ENCODE measurements at regions not wholly inside any gene's neighbourhood (a gene's known extent, or its start where the extent isn't known, plus 50 kb on each side); places are given as distances from the start of the nearest gene placed in this dataset.

DNA sequence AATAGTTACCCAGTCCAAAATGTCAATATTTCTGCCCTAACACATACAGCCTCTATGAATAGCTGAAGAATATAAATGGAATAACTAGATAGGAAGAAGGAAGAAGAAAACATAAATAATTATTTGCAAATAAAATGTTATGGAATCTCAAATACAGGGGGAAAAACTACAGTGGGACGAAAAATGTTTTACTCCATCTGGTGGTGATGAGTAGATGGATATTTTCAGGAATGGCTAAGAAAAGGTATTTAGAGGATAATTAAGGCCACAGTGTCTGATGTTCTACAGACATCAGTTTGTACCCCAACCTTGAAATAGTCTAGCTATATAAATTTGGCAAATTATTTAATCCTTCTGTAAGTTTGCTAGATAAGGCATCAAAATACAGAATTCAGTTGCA lies 178.1 kb upstream of the FSHR start:
- Mint-ChIP-seq H3K4me3 (no peak overlapping the region), H3K9me3 (no peaks in the 10 kb centered on the region), H3K27me3 (ENCODE audit: low read depth in 3 of 3) (no peaks in the 10 kb centered on the region), H3K36me3 (no peaks in the 10 kb centered on the region), H3K4me1 (no peaks in the 10 kb centered on the region), H3K27ac (no peak overlapping the region)
- no peak for DNase-seq
- intact Hi-C loops (cut with micrococcal nuclease) = no loop called here
- no peak overlapping the region for H3K9ac ChIP-seq (ENCODE audit: insufficient read depth, low read length, poor library complexity, severe bottlenecking)
- H4K20me1 ChIP-seq (ENCODE audit: insufficient read depth, low read length) = no peaks in the 10 kb centered on the region
- H3K27ac ChIP-seq (ENCODE audit: low read depth in 1 of 2, low read length in 2 of 2) = no peak overlapping the region
- H3K9me3 ChIP-seq (replicated peaks in 1 of 2; ENCODE audit: control insufficient read depth in 1 of 2, insufficient read depth in 1 of 2, low read length in 2 of 2) = no peaks in the 10 kb centered on the region
- H3K79me2 ChIP-seq (ENCODE audit: insufficient read depth, low read length) = no peaks in the 10 kb centered on the region
- H2AFZ ChIP-seq (ENCODE audit: insufficient read depth, low read depth, low read length, poor library complexity, severe bottlenecking) = no peak overlapping the region
- H3K4me1 ChIP-seq (ENCODE audit: control insufficient read depth in 1 of 2, insufficient read depth in 2 of 2, low read length in 2 of 2) = no peaks in the 10 kb centered on the region
- TF ChIP-seq, protein P1, sequence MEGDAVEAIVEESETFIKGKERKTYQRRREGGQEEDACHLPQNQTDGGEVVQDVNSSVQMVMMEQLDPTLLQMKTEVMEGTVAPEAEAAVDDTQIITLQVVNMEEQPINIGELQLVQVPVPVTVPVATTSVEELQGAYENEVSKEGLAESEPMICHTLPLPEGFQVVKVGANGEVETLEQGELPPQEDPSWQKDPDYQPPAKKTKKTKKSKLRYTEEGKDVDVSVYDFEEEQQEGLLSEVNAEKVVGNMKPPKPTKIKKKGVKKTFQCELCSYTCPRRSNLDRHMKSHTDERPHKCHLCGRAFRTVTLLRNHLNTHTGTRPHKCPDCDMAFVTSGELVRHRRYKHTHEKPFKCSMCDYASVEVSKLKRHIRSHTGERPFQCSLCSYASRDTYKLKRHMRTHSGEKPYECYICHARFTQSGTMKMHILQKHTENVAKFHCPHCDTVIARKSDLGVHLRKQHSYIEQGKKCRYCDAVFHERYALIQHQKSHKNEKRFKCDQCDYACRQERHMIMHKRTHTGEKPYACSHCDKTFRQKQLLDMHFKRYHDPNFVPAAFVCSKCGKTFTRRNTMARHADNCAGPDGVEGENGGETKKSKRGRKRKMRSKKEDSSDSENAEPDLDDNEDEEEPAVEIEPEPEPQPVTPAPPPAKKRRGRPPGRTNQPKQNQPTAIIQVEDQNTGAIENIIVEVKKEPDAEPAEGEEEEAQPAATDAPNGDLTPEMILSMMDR (IDR thresholded peaks at IDR 0.05) = no peak
- H3K27me3 ChIP-seq (ENCODE audit: control insufficient read depth in 2 of 2, insufficient read depth in 2 of 2, low read length in 2 of 2) = no peaks in the 10 kb centered on the region
- no peak overlapping the region for H3K4me2 ChIP-seq (replicated peaks; ENCODE audit: extremely low read depth, low read length, poor library complexity, severe bottlenecking)
- no peak overlapping the region for H3K4me3 ChIP-seq (replicated peaks in 1 of 3; ENCODE audit: low read depth in 2 of 3, low read length in 3 of 3)
- H3K36me3 ChIP-seq (replicated peaks in 1 of 2; ENCODE audit: control insufficient read depth in 1 of 2, insufficient read depth in 2 of 2, low read length in 2 of 2) = no peaks in the 10 kb centered on the region
- no CpG with 5 or more reads among the region's 1 CpG for WGBS (ENCODE audit: insufficient coverage)

DNA sequence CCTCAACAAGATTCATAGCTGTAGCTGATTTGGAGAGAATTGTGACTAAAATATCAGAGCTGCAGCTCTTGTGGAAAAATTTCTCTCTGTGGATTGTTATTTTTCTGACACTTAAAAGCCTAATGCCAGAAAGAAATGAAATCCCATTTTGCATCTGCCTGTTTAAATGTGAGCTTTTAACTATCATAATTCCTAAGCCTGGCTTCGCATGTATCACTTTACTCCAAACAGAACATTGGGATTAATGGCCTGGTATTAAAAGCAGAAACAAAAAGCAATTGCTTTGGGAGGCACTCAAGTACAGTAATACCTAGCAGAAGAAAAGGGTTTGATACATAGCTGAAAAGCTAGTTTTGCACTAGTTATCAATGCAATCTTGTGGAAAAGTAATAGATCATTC lies 164.2 kb upstream of the FSHR start:
- Histone ChIP-seq H2AFZ (ENCODE audit: insufficient read depth, low read depth, low read length, poor library complexity, severe bottlenecking) (no peak overlapping the region), H3K27me3 (ENCODE audit: control insufficient read depth in 2 of 2, insufficient read depth in 2 of 2, low read length in 2 of 2) (no peaks in the 10 kb centered on the region), H4K20me1 (ENCODE audit: insufficient read depth, low read length) (no peaks in the 10 kb centered on the region), H3K4me2 (replicated peaks; ENCODE audit: extremely low read depth, low read length, poor library complexity, severe bottlenecking) (no peak overlapping the region), H3K4me1 (ENCODE audit: control insufficient read depth in 1 of 2, insufficient read depth in 2 of 2, low read length in 2 of 2) (no peaks in the 10 kb centered on the region), H3K27ac (ENCODE audit: low read depth in 1 of 2, low read length in 2 of 2) (no peak overlapping the region), H3K9ac (ENCODE audit: insufficient read depth, low read length, poor library complexity, severe bottlenecking) (no peak overlapping the region), H3K4me3 (replicated peaks in 1 of 3; ENCODE audit: low read depth in 2 of 3, low read length in 3 of 3) (no peak overlapping the region), H3K36me3 (replicated peaks in 1 of 2; ENCODE audit: control insufficient read depth in 1 of 2, insufficient read depth in 2 of 2, low read length in 2 of 2) (no peaks in the 10 kb centered on the region), H3K79me2 (ENCODE audit: insufficient read depth, low read length) (no peaks in the 10 kb centered on the region), H3K9me3 (replicated peaks in 1 of 2; ENCODE audit: control insufficient read depth in 1 of 2, insufficient read depth in 1 of 2, low read length in 2 of 2) (peaks cover 0 to 6% of the 10 kb centered on the region in 2 donors)
- no peaks in the 10 kb centered on the region for H3K36me3 Mint-ChIP-seq
- peaks cover 0 to 13% (median 4%) of the 10 kb centered on the region in 7 donors for H3K9me3 Mint-ChIP-seq
- intact Hi-C loops (cut with micrococcal nuclease) = no loop called here
- TF ChIP-seq, protein P1 (IDR thresholded peaks at IDR 0.05) = no peak
- no CpG with 5 or more reads among the region's 1 CpG for WGBS (ENCODE audit: insufficient coverage)
- no peaks in the 10 kb centered on the region for H3K4me1 Mint-ChIP-seq
- no peak for DNase-seq
- no peak overlapping the region for H3K4me3 Mint-ChIP-seq
- H3K27ac Mint-ChIP-seq = no peak overlapping the region
- peaks cover 0 to 2% (median 0%) of the 10 kb centered on the region in 3 donors for H3K27me3 Mint-ChIP-seq (ENCODE audit: low read depth in 3 of 3)

Measured in CD14-positive monocyte (primary cell).